Daoy (cell line): ENCODE measurements at regions not wholly inside any gene's neighbourhood (a gene's known extent, or its start where the extent isn't known, plus 50 kb on each side); places are given as distances from the start of the nearest gene placed in this dataset.
"Not testable (repeated sequence)": the region's sequence is repeated elsewhere in the genome, so short reads cannot be mapped to it uniquely, and the experiment has no call there.

ENCODE experiments used
- DNase-seq: peaks from one replicate; pipeline ENCODE4 v3.0.0-alpha.2; 2015; ENCODE audit warnings: low read depth

- DNase-seq, result no peak
Measured at GRCh38 chr5:118604106-118604505, 384.2 kb downstream of the DTWD2 start.

GRCh38 chr5:118603278-118603677 lies 385.1 kb downstream of the DTWD2 start:
- no peak for DNase-seq

- DNase-seq, result no peak
Measured at GRCh38 chr5:118598311-118598710, 390.0 kb downstream of the DTWD2 start.

GRCh38 chr5:118597543-118597942 lies 390.8 kb downstream of the DTWD2 start:
- DNase-seq, result no peak

- DNase-seq, result no peak
Measured at GRCh38 chr5:118596255-118596654, 392.1 kb downstream of the DTWD2 start.

GRCh38 chr5:118593003-118593328 lies 395.4 kb downstream of the DTWD2 start:
- DNase-seq, result no peak

GRCh38 chr5:118592229-118593002 lies 395.9 kb downstream of the DTWD2 start:
- DNase-seq, result no peak

- no peak for DNase-seq
Measured at GRCh38 chr5:118590806-118591205, 397.5 kb downstream of the DTWD2 start.

GRCh38 chr5:118580949-118581348 lies 407.4 kb downstream of the DTWD2 start:
- no peak for DNase-seq

- DNase-seq, result no peak
Measured at GRCh38 chr5:118578093-118578492, 410.3 kb downstream of the DTWD2 start.

- no peak for DNase-seq
Measured at GRCh38 chr5:118577621-118578020, 410.7 kb downstream of the DTWD2 start.

- not testable (repeated sequence) for DNase-seq
Measured at GRCh38 chr5:118570276-118570675, 418.1 kb downstream of the DTWD2 start.

GRCh38 chr5:118569596-118569995 lies 418.8 kb downstream of the DTWD2 start:
- DNase-seq, result not testable (repeated sequence)

GRCh38 chr5:118565335-118565971 lies 422.9 kb downstream of the DTWD2 start:
- DNase-seq, result no peak

GRCh38 chr5:118561971-118562370 lies 426.4 kb downstream of the DTWD2 start:
- no peak for DNase-seq

GRCh38 chr5:118561235-118561634 lies 427.1 kb downstream of the DTWD2 start:
- DNase-seq, result no peak

GRCh38 chr5:118558871-118559270 lies 429.5 kb downstream of the DTWD2 start:
- no peak for DNase-seq

- DNase-seq, result no peak
Measured at GRCh38 chr5:118557251-118557661, 431.1 kb downstream of the DTWD2 start.

- no peak for DNase-seq
Measured at GRCh38 chr5:118556792-118557191, 431.6 kb downstream of the DTWD2 start.

GRCh38 chr5:118555727-118556126 lies 432.6 kb downstream of the DTWD2 start:
- no peak for DNase-seq

- DNase-seq, result no peak
Measured at GRCh38 chr5:118554981-118555380, 433.4 kb downstream of the DTWD2 start.

GRCh38 chr5:118554241-118554640 lies 434.1 kb downstream of the DTWD2 start:
- no peak for DNase-seq

- no peak for DNase-seq
Measured at GRCh38 chr5:118553662-118554061, 434.7 kb downstream of the DTWD2 start.
